HG03045 (cell line): ENCODE measurements at regions not wholly inside any gene's neighbourhood (a gene's known extent, or its start where the extent isn't known, plus 50 kb on each side); places are given as distances from the start of the nearest gene placed in this dataset.
"Not testable (repeated sequence)": the region's sequence is repeated elsewhere in the genome, so short reads cannot be mapped to it uniquely, and the experiment has no call there.

Experiments used
- ATAC-seq: cut with Tn5 transposase; IDR thresholded peaks from one replicate; pipeline ENCODE4 v1.9.1; 2021; ENCODE audit warnings: mild to moderate bottlenecking, moderate library complexity; ENCODE audit not compliant: unreplicated experiment

- ATAC-seq, result peak; percentile 78
Observed at GRCh38 chr9:20242510-20243189, 379.6 kb downstream of the MLLT3 start.

- ATAC-seq, result no peak
Observed at GRCh38 chr9:20240498-20240897, 381.8 kb downstream of the MLLT3 start.

- no peak for ATAC-seq
Observed at GRCh38 chr9:20238921-20239320, 383.4 kb downstream of the MLLT3 start.

- no peak for ATAC-seq
Observed at GRCh38 chr9:20237686-20238085, 384.6 kb downstream of the MLLT3 start.

GRCh38 chr9:20236676-20237075 lies 385.6 kb downstream of the MLLT3 start:
- no peak for ATAC-seq

GRCh38 chr9:20235206-20235605 lies 387.1 kb downstream of the MLLT3 start:
- not testable (repeated sequence) for ATAC-seq

GRCh38 chr9:20228096-20228495 lies 394.2 kb downstream of the MLLT3 start:
- no peak for ATAC-seq

GRCh38 chr9:20227166-20227874 lies 395.0 kb downstream of the MLLT3 start:
- ATAC-seq, result no peak

- no peak for ATAC-seq
Observed at GRCh38 chr9:20226345-20226744, 396.0 kb downstream of the MLLT3 start.

GRCh38 chr9:20225826-20226225 lies 396.5 kb downstream of the MLLT3 start:
- no peak for ATAC-seq

- no peak for ATAC-seq
Observed at GRCh38 chr9:20224756-20225155, 397.5 kb downstream of the MLLT3 start.

GRCh38 chr9:20220286-20220685 lies 402.0 kb downstream of the MLLT3 start:
- ATAC-seq, result no peak

GRCh38 chr9:20219437-20219836 lies 402.9 kb downstream of the MLLT3 start:
- ATAC-seq, result no peak

- ATAC-seq, result no peak
Observed at GRCh38 chr9:20217596-20217995, 404.7 kb downstream of the MLLT3 start.

GRCh38 chr9:20216438-20216837 lies 405.9 kb downstream of the MLLT3 start:
- no peak for ATAC-seq

- no peak for ATAC-seq
Observed at GRCh38 chr9:20215552-20215951, 406.7 kb downstream of the MLLT3 start.

GRCh38 chr9:20212806-20213205 lies 409.5 kb downstream of the MLLT3 start:
- ATAC-seq, result no peak

GRCh38 chr9:20209391-20210340 lies 412.6 kb downstream of the MLLT3 start:
- no peak for ATAC-seq

GRCh38 chr9:20208961-20209371 lies 413.3 kb downstream of the MLLT3 start:
- no peak for ATAC-seq

- ATAC-seq, result no peak
Observed at GRCh38 chr9:20208226-20208625, 414.1 kb downstream of the MLLT3 start.

GRCh38 chr9:20207176-20207575 lies 415.1 kb downstream of the MLLT3 start:
- no peak for ATAC-seq
